ENCODE measurements at regions not wholly inside any gene's neighbourhood (a gene's known extent, or its start where the extent isn't known, plus 50 kb on each side); places are given as distances from the start of the nearest gene placed in this dataset.

DNA sequence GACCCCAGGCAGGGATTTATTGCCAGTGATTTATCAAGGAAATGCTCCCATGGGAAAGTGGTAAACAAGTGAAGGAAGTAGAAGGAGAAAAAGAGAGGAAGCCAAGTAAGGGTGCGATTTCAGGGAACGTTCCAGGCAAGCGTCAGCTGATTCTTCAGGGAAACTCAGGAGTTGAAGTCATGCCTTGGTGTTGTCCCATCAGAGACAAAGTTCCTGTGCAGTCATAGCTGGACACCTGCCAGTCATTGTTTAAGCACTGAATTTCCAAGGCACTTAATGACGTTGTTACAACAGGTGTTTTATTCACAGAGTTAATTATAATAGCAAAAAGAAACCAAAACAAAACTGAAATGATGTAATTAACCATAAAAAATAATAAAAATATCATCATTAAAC lies 381.8 kb upstream of the CRIM1 start:
- Histone ChIP-seq H3K4me1 (replicated peaks) (no peaks in the 10 kb centered on the region), H3K27ac (no peak overlapping the region), H3K4me3 (no peak overlapping the region), H3K36me3 (no peaks in the 10 kb centered on the region), H3K9me3 (no peaks in the 10 kb centered on the region), H3K27me3 (replicated peaks; ENCODE audit: insufficient read depth) (no peaks in the 10 kb centered on the region)
- DNase-seq (ENCODE audit: low spot score), result no peak
- no peak for TF ChIP-seq POLR2AphosphoS5 (IDR thresholded peaks at IDR 0.05)
- no peak for TF ChIP-seq CTCF (IDR thresholded peaks at IDR 0.05)
- TF ChIP-seq POLR2A (IDR thresholded peaks at IDR 0.05), result no peak
- intact Hi-C loops (cut with DNase I), result no loop called here
- WGBS, result 36% methylated on average over 4 of the region's 4 CpGs

GRCh38 chr2:35973132-35973736 lies 382.3 kb upstream of the CRIM1 start:
- Histone ChIP-seq H3K27me3 (replicated peaks; ENCODE audit: insufficient read depth) (no peaks in the 10 kb centered on the region), H3K27ac (no peak overlapping the region), H3K9me3 (no peaks in the 10 kb centered on the region), H3K4me3 (no peak overlapping the region), H3K36me3 (no peaks in the 10 kb centered on the region), H3K4me1 (replicated peaks) (no peaks in the 10 kb centered on the region)
- 38% methylated on average over 1 of the region's 1 CpG for WGBS
- TF ChIP-seq CTCF (IDR thresholded peaks at IDR 0.05), result peak in 2 of 4 experiments; percentile 11 to 24
- TF ChIP-seq POLR2AphosphoS5 (IDR thresholded peaks at IDR 0.05), result no peak
- TF ChIP-seq POLR2A (IDR thresholded peaks at IDR 0.05), result no peak
- no peak for DNase-seq (ENCODE audit: low spot score)
- intact Hi-C loops (cut with DNase I), result no loop called here

- DNase-seq (ENCODE audit: low spot score), result no peak
- intact Hi-C loops (cut with DNase I), result no loop called here
- TF ChIP-seq POLR2AphosphoS5 (IDR thresholded peaks at IDR 0.05) (no peak), POLR2A (IDR thresholded peaks at IDR 0.05) (no peak), CTCF (IDR thresholded peaks at IDR 0.05) (no peak)
- Histone ChIP-seq H3K4me1 (replicated peaks) (no peaks in the 10 kb centered on the region), H3K36me3 (no peaks in the 10 kb centered on the region), H3K9me3 (no peaks in the 10 kb centered on the region), H3K27me3 (replicated peaks; ENCODE audit: insufficient read depth) (no peaks in the 10 kb centered on the region), H3K4me3 (no peak overlapping the region), H3K27ac (no peak overlapping the region)
- 74% methylated on average over 3 of the region's 3 CpGs for WGBS
Observed at GRCh38 chr2:35963824-35964223, 391.8 kb upstream of the CRIM1 start.

- no peaks in the 10 kb centered on the region for H3K4me1 ChIP-seq (replicated peaks)
- no peak overlapping the region for H3K4me3 ChIP-seq
- H3K36me3 ChIP-seq, result no peaks in the 10 kb centered on the region
- H3K27me3 ChIP-seq (replicated peaks; ENCODE audit: insufficient read depth), result no peaks in the 10 kb centered on the region
- intact Hi-C loops (cut with DNase I), result no loop called here
- H3K27ac ChIP-seq, result no peak overlapping the region
- no peak for DNase-seq (ENCODE audit: low spot score)
- H3K9me3 ChIP-seq, result no peaks in the 10 kb centered on the region
- no peak for TF ChIP-seq CTCF (IDR thresholded peaks at IDR 0.05)
- TF ChIP-seq POLR2A (IDR thresholded peaks at IDR 0.05), result no peak
- no peak for TF ChIP-seq POLR2AphosphoS5 (IDR thresholded peaks at IDR 0.05)
- WGBS, result 87% methylated on average over 2 of the region's 2 CpGs
Observed at GRCh38 chr2:35963357-35963756, 392.2 kb upstream of the CRIM1 start.

DNA sequence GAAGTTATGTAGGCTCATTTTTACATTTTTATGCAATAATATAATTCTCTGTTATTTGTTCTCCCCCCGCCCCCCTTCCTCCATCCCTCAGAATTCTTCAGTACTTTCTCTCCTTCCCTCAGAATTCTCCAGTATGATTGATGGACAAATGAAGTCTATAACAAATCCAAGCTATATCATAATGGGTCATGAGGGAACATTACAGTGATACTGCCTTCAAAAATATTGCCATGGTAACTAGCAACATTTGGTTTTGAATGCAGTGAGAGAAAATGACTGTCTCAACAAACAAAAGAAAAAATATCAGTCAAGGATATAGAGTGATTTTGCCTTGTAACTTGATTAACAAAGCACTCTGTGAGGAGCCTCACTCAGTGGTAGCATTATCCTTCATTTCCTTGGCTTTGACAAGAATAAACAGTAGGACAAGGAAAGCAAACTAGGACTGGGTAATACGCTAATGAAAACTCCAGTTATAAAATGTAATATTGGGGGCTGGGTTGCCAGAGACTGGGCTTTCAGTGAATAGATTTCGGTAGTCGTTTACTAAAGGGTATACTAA lies 392.9 kb upstream of the CRIM1 start:
- no peaks in the 10 kb centered on the region for H3K36me3 ChIP-seq
- 65% methylated on average over 4 of the region's 4 CpGs for WGBS
- no peaks in the 10 kb centered on the region for H3K4me1 ChIP-seq (replicated peaks)
- no peak for DNase-seq (ENCODE audit: low spot score)
- intact Hi-C loops (cut with DNase I), result no loop called here
- no peaks in the 10 kb centered on the region for H3K27me3 ChIP-seq (replicated peaks; ENCODE audit: insufficient read depth)
- TF ChIP-seq CTCF (IDR thresholded peaks at IDR 0.05) (no peak), POLR2A (IDR thresholded peaks at IDR 0.05) (no peak), POLR2AphosphoS5 (IDR thresholded peaks at IDR 0.05) (no peak)
- no peak overlapping the region for H3K27ac ChIP-seq
- H3K4me3 ChIP-seq, result no peak overlapping the region
- no peaks in the 10 kb centered on the region for H3K9me3 ChIP-seq

Data from prostate gland (tissue), 2 donors.